ENCODE measurements at regions not wholly inside any gene's neighbourhood (a gene's known extent, or its start where the extent isn't known, plus 50 kb on each side); places are given as distances from the start of the nearest gene placed in this dataset.

- Histone ChIP-seq H3K9ac (no peak overlapping the region), H3K4me2 (no peak overlapping the region), H3K79me2 (ENCODE audit: insufficient read depth) (no peaks in the 10 kb centered on the region), H3K4me1 (ENCODE audit: control insufficient read depth in 1 of 2, insufficient read depth in 2 of 2, low read depth in 1 of 2, low read length in 1 of 2) (no peaks in the 10 kb centered on the region), H3K9me2 (no peaks in the 10 kb centered on the region), H3K36me3 (replicated peaks in 1 of 2; ENCODE audit: control insufficient read depth in 1 of 2, insufficient read depth in 2 of 2, low read length in 1 of 2) (no peaks in the 10 kb centered on the region), H3F3A (replicated peaks; ENCODE audit: insufficient read depth) (no peaks in the 10 kb centered on the region), H3K9me3 (no peaks in the 10 kb centered on the region), H2AFZ (ENCODE audit: low read depth) (no peak overlapping the region), H3K27me3 (ENCODE audit: insufficient read depth) (no peaks in the 10 kb centered on the region; the same call in 1 of the 2 replicates), H4K20me1 (ENCODE audit: insufficient read depth) (no peaks in the 10 kb centered on the region), H3K27ac (ENCODE audit: low read depth in 2 of 2, low read length in 1 of 2) (no peak overlapping the region), H3K4me3 (ENCODE audit: low read depth in 2 of 2, low read length in 1 of 2) (no peak overlapping the region)
- no peak for TF ChIP-seq MEF2A (IDR thresholded peaks at IDR 0.05; ENCODE audit: borderline replicate concordance, low read depth)
- TF ChIP-seq TAF1 (IDR thresholded peaks at IDR 0.05; ENCODE audit: borderline replicate concordance, low read depth, low read length): no peak
- TF ChIP-seq JUND (IDR thresholded peaks at IDR 0.05): no peak
- TF ChIP-seq, protein P1, sequence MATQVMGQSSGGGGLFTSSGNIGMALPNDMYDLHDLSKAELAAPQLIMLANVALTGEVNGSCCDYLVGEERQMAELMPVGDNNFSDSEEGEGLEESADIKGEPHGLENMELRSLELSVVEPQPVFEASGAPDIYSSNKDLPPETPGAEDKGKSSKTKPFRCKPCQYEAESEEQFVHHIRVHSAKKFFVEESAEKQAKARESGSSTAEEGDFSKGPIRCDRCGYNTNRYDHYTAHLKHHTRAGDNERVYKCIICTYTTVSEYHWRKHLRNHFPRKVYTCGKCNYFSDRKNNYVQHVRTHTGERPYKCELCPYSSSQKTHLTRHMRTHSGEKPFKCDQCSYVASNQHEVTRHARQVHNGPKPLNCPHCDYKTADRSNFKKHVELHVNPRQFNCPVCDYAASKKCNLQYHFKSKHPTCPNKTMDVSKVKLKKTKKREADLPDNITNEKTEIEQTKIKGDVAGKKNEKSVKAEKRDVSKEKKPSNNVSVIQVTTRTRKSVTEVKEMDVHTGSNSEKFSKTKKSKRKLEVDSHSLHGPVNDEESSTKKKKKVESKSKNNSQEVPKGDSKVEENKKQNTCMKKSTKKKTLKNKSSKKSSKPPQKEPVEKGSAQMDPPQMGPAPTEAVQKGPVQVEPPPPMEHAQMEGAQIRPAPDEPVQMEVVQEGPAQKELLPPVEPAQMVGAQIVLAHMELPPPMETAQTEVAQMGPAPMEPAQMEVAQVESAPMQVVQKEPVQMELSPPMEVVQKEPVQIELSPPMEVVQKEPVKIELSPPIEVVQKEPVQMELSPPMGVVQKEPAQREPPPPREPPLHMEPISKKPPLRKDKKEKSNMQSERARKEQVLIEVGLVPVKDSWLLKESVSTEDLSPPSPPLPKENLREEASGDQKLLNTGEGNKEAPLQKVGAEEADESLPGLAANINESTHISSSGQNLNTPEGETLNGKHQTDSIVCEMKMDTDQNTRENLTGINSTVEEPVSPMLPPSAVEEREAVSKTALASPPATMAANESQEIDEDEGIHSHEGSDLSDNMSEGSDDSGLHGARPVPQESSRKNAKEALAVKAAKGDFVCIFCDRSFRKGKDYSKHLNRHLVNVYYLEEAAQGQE (IDR thresholded peaks at IDR 0.05; ENCODE audit: low read depth, low read length): no peak
- TF ChIP-seq YY1 (IDR thresholded peaks at IDR 0.05; ENCODE audit: low read depth): no peak
- no peak for TF ChIP-seq POLR2AphosphoS5 (IDR thresholded peaks at IDR 0.05; ENCODE audit: low read depth, low read length)
- no peak for TF ChIP-seq CHD2 (IDR thresholded peaks at IDR 0.05; ENCODE audit: low read length, partially characterized antibody)
- TF ChIP-seq FOXM1 (IDR thresholded peaks at IDR 0.05; ENCODE audit: low read depth): no peak
- no peak for TF ChIP-seq GATA2 (CRISPR knock-in tag; IDR thresholded peaks at IDR 0.05)
- TF ChIP-seq, protein P2, sequence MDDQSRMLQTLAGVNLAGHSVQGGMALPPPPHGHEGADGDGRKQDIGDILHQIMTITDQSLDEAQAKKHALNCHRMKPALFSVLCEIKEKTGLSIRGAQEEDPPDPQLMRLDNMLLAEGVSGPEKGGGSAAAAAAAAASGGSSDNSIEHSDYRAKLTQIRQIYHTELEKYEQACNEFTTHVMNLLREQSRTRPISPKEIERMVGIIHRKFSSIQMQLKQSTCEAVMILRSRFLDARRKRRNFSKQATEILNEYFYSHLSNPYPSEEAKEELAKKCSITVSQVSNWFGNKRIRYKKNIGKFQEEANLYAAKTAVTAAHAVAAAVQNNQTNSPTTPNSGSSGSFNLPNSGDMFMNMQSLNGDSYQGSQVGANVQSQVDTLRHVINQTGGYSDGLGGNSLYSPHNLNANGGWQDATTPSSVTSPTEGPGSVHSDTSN (IDR thresholded peaks at IDR 0.05): no peak
- TF ChIP-seq IRF3 (IDR thresholded peaks at IDR 0.05; ENCODE audit: low read depth, low read length): no peak
- no peak for TF ChIP-seq USF1 (IDR thresholded peaks at IDR 0.05; ENCODE audit: borderline replicate concordance, low read depth)
- no peak for TF ChIP-seq RFX5 (IDR thresholded peaks at IDR 0.05; ENCODE audit: low read length)
- no peak for TF ChIP-seq ELF1 (IDR thresholded peaks at IDR 0.05)
- TF ChIP-seq TEAD4 (IDR thresholded peaks at IDR 0.05; ENCODE audit: borderline replicate concordance, insufficient read depth): no peak
- ChIA-PET POLR2A (no interaction called here), CTCF (no interaction called here)
- WGBS (ENCODE audit: low lambda C conversion rate): 69% methylated on average over 5 of the region's 5 CpGs
- no peak for DNase-seq
These were observed 54.6 kb upstream of the TWIST2 start for GRCh38 chr2:238793306-238793705.

Measured in SK-N-SH (cell line).